IMR-90 (cell line): ENCODE measurements at regions not wholly inside any gene's neighbourhood (a gene's known extent, or its start where the extent isn't known, plus 50 kb on each side); places are given as distances from the start of the nearest gene placed in this dataset.

Experiments
- ATAC-seq: fragments of 200-7000 bp; cut with Tn5 transposase; 2 replicates; pipeline ENCODE4 v1.9.1; 2020; ENCODE audit warnings: low read depth, mild to moderate bottlenecking, moderate library complexity
- BruUV-seq: library from RNA; stranded (reverse); fragments of 400-500 nt; replicated peaks from 2 replicates; lab custom pipeline; 2021; lab: Mats Ljungman, UMichigan
- CTCF ChIA-PET: fragments of 300-600 bp; formaldehyde crosslinking; extraction: SDS; loops from one replicate; lab custom pipeline; 2021; ENCODE audit warnings: antibody characterized with exemption; lab: Yijun Ruan, JAX
- POLR2A ChIA-PET: fragments of 300-600 bp; sonication (Branson Sonifier 250); formaldehyde crosslinking; loops from one replicate; lab custom pipeline; 2022; ENCODE audit warnings: antibody characterized with exemption; ENCODE audit not compliant: unreplicated experiment; lab: Charles Lee
- DNase-seq: peaks from one replicate; pipeline ENCODE4 v3.0.0; 2013
- H2AFZ ChIP-seq: replicated peaks from 2 replicates; pipeline ENCODE3; 2013; ENCODE audit warnings: low read length, mild to moderate bottlenecking; ENCODE audit not compliant: poor library complexity
- H2AK5ac ChIP-seq: 2 replicates; pipeline ENCODE4 v1.6.1; 2013; ENCODE audit warnings: low read depth, low read length, inconsistent platforms
- H2AK9ac ChIP-seq: replicated peaks from 2 replicates; pipeline ENCODE3; 2013; ENCODE audit warnings: mild to moderate bottlenecking, low read depth, low read length, moderate library complexity; ENCODE audit not compliant: poor library complexity
- H2BK120ac ChIP-seq: 2 replicates; pipeline ENCODE4 v1.6.1; 2013; ENCODE audit warnings: low read depth, low read length, inconsistent platforms
- H2BK15ac ChIP-seq: 3 replicates; pipeline ENCODE4 v1.6.1; 2013; ENCODE audit warnings: low read depth, low read length, inconsistent platforms
- H2BK20ac ChIP-seq: 2 replicates; pipeline ENCODE4 v1.6.1; 2013; ENCODE audit warnings: low read depth, mild to moderate bottlenecking, inconsistent platforms, low read length, moderate library complexity
- H2BK5ac ChIP-seq: 2 replicates; pipeline ENCODE4 v1.6.1; 2013; ENCODE audit warnings: mild to moderate bottlenecking, low read depth, low read length, inconsistent platforms; ENCODE audit not compliant: poor library complexity, severe bottlenecking
- H3K14ac ChIP-seq: replicated peaks from 2 replicates; pipeline ENCODE4 v1.6.1; 2013; ENCODE audit warnings: low read depth, low read length, inconsistent platforms
- H3K18ac ChIP-seq: 2 replicates; pipeline ENCODE4 v1.6.1; 2013; ENCODE audit warnings: low read depth, low read length, control low read depth
- H3K23ac ChIP-seq: 2 replicates; pipeline ENCODE4 v1.6.1; 2013; ENCODE audit warnings: low read depth, low read length, inconsistent platforms
- H3K27ac ChIP-seq: 2 replicates; pipeline ENCODE4 v1.5.1; 2013; ENCODE audit warnings: mild to moderate bottlenecking, control low read depth, low read length; ENCODE audit not compliant: insufficient read depth
- H3K27me3 ChIP-seq: 2 replicates; pipeline ENCODE4 v1.6.1; 2013; ENCODE audit warnings: low read length; ENCODE audit not compliant: control insufficient read depth, insufficient read depth
- H3K36me3 ChIP-seq: 2 replicates; pipeline ENCODE4 v1.6.1; 2013; ENCODE audit warnings: low read length, mixed read lengths; ENCODE audit not compliant: control insufficient read depth, insufficient read depth
- H3K4ac ChIP-seq: 2 replicates; pipeline ENCODE4 v1.6.1; 2013; ENCODE audit warnings: low read depth, low read length, inconsistent platforms
- H3K4me1 ChIP-seq: 2 replicates; pipeline ENCODE4 v1.6.1; 2013; ENCODE audit warnings: low read length, mixed read lengths; ENCODE audit not compliant: control insufficient read depth, insufficient read depth
- H3K4me2 ChIP-seq: 2 replicates; pipeline ENCODE4 v1.6.1; 2013; ENCODE audit warnings: low read depth, mild to moderate bottlenecking, control low read depth, low read length, moderate library complexity
- H3K4me3 ChIP-seq: 2 replicates; pipeline ENCODE4 v1.5.1; 2013; ENCODE audit warnings: low read depth, mild to moderate bottlenecking, control low read depth, low read length, moderate library complexity; ENCODE audit not compliant: insufficient read depth
- H3K56ac ChIP-seq: 2 replicates; pipeline ENCODE4 v1.6.1; 2013; ENCODE audit warnings: low read length, inconsistent platforms; ENCODE audit not compliant: insufficient read depth; ENCODE audit errors: extremely low read depth
- H3K79me1 ChIP-seq, 2 experiments: 2 replicates each; pipeline ENCODE4 v1.6.1; 2013; ENCODE audit warnings: low read length in 2 of 2, inconsistent platforms in 1 of 2, low read depth in 1 of 2
- H3K9ac ChIP-seq: 2 replicates; pipeline ENCODE4 v1.6.1; 2013; ENCODE audit warnings: low read depth, low read length, control low read depth
- H3K9me1 ChIP-seq: 2 replicates; pipeline ENCODE4 v1.6.1; 2013; ENCODE audit warnings: low read length, inconsistent platforms; ENCODE audit not compliant: insufficient read depth
- H3K9me3 ChIP-seq: 2 replicates; pipeline ENCODE4 v1.6.1; 2013; ENCODE audit warnings: low read length; ENCODE audit not compliant: control insufficient read depth, insufficient read depth
- H4K20me1 ChIP-seq: 2 replicates; pipeline ENCODE4 v1.6.1; 2013; ENCODE audit warnings: low read length, inconsistent platforms; ENCODE audit not compliant: insufficient read depth
- H4K5ac ChIP-seq: 2 replicates; pipeline ENCODE4 v1.6.1; 2013; ENCODE audit warnings: mild to moderate bottlenecking, low read depth, low read length, control low read depth
- H4K8ac ChIP-seq, 2 experiments: 2 replicates each; pipeline ENCODE4 v1.6.1; 2013; ENCODE audit warnings: low read depth in 2 of 2, low read length in 2 of 2, control low read depth in 1 of 2, inconsistent platforms in 1 of 2
- H4K91ac ChIP-seq: 2 replicates; pipeline ENCODE4 v1.6.1; 2013; ENCODE audit warnings: low read depth, low read length, inconsistent platforms; ENCODE audit not compliant: insufficient read depth
- BHLHE40 ChIP-seq: fragments of 150-350 bp; IDR thresholded peaks from 2 replicates; pipeline ENCODE4 v1.6.1; 2016; ENCODE audit warnings: mild to moderate bottlenecking, low read depth, low read length
- FOS ChIP-seq: fragments of 150-350 bp; IDR thresholded peaks from 2 replicates; pipeline ENCODE4 v1.6.1; 2016; ENCODE audit warnings: low read depth, low read length
- MAFK ChIP-seq: IDR thresholded peaks from 2 replicates; pipeline ENCODE4 v1.6.1; 2012; ENCODE audit warnings: low read depth, low read length, improper control_type of control experiment
- POLR2A ChIP-seq: IDR thresholded peaks from 2 replicates; pipeline ENCODE4 v1.6.1; 2012; ENCODE audit warnings: mild to moderate bottlenecking, low read depth, low read length
- RFX5 ChIP-seq: IDR thresholded peaks from 2 replicates; pipeline ENCODE4 v1.8.0; 2012; ENCODE audit warnings: low read depth, mild to moderate bottlenecking, low read length, moderate library complexity
- WGBS, 2 experiments: methylation state at CpG; one replicate each; pipeline versions ENCODE4 v1.1.5 to v1.1.7; 2013; ENCODE audit warnings: missing lambda C conversion rate in 2 of 2; ENCODE audit not compliant: insufficient read length in 1 of 2; ENCODE audit errors: extremely low coverage in 2 of 2; 5-methylcytosine and 5-hydroxymethylcytosine counted together
- dilution Hi-C: fragments of 300-500 bp; cut with HindIII; formaldehyde crosslinking; loops from one replicate; pipeline ENCODE4 v1.14.3; 2018; ENCODE audit warnings: low sequenced_read_pairs; ENCODE audit not compliant: unreplicated experiment
- in situ Hi-C: fragments of 300-500 bp; cut with MboI; formaldehyde crosslinking; loops from 3 replicates; pipeline ENCODE4 v1.14.3; 2019; ENCODE audit warnings: low sequenced_read_pairs, inconsistent platforms, mixed read lengths
- intact Hi-C: fragments of 100-400 bp; cut with micrococcal nuclease; formaldehyde crosslinking; loops from 2 replicates; pipeline ENCODE4 v1.10.0; 2022

- WGBS, 2 experiments = 90% methylated on average over 2 of the region's 3 CpGs; no CpG with 5 or more reads in 1 of the 2 experiments
- POLR2A ChIA-PET = no interaction called here
Observed at GRCh38 chr20:4569865-4570264, 116.4 kb upstream of the PRNP start.

More at GRCh38 chr20:4569865-4570264, 116.4 kb upstream of the PRNP start:
- H4K20me1 ChIP-seq = no peaks in the 10 kb centered on the region
- H3K4me3 ChIP-seq = no peak overlapping the region
- no TSS peak for BruUV-seq
- H3K18ac ChIP-seq = no peak overlapping the region
- intact Hi-C loops (no loop called here), in situ Hi-C loops (no loop called here), dilution Hi-C loops (no loop called here)
- H3K4me1 ChIP-seq = peaks cover 2% of the 10 kb centered on the region; the same call in 1 of the 2 replicates
- H3K23ac ChIP-seq = no peak overlapping the region
- no peak overlapping the region for H2AK9ac ChIP-seq
- ATAC-seq (no peak), DNase-seq (no peak)
- H3K9ac ChIP-seq = no peak overlapping the region
- H3K4ac ChIP-seq = no peak overlapping the region
- no peak overlapping the region for H2AFZ ChIP-seq
- H3K56ac ChIP-seq = no peak overlapping the region
- H3K14ac ChIP-seq = no peak overlapping the region
- H4K91ac ChIP-seq = no peak overlapping the region
- H3K36me3 ChIP-seq = no peaks in the 10 kb centered on the region
- H3K27ac ChIP-seq = no peak overlapping the region
- H2BK5ac ChIP-seq = no peak overlapping the region
- H3K9me1 ChIP-seq = no peaks in the 10 kb centered on the region
- no peak overlapping the region for H3K4me2 ChIP-seq
- H3K9me3 ChIP-seq = no peaks in the 10 kb centered on the region
- no peak overlapping the region for H2BK120ac ChIP-seq
- H2BK20ac ChIP-seq = no peak overlapping the region
- H3K79me1 ChIP-seq = no peaks in the 10 kb centered on the region
- CTCF ChIA-PET = no interaction called here
- H2BK15ac ChIP-seq = no peak overlapping the region
- no peak overlapping the region for H2AK5ac ChIP-seq
- TF ChIP-seq POLR2A (no peak), BHLHE40 (no peak), MAFK (no peak), RFX5 (no peak), FOS (no peak)
- no peaks in the 10 kb centered on the region for H3K27me3 ChIP-seq
- no peak overlapping the region for H4K5ac ChIP-seq
- no peak overlapping the region for H4K8ac ChIP-seq
